ENCODE measurements at regions not wholly inside any gene's neighbourhood (a gene's known extent, or its start where the extent isn't known, plus 50 kb on each side); places are given as distances from the start of the nearest gene placed in this dataset.
"Not testable (repeated sequence)": the region's sequence is repeated elsewhere in the genome, so short reads cannot be mapped to it uniquely, and the experiment has no call there.

DNA sequence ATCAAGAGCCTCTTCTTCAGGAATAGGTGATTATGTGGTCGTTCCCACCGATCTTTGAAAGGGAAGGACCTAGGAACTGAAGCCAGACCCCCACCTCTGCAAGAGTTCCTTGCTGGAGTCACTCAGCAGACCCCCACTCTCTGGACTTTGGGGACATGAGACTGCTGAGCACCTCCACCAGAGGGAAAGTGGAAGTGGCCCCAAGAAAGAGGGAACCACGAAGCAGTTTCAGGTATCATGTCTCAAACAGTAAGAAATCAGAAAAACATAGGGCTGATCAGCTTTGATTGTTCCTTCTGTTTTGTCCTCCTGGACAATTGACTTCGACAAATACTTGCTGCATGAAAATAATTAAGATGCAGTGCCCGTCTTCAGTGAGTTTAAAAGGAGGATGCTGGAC is 84.2 kb upstream of the ADORA2B start:
- not testable (repeated sequence) for TF ChIP-seq POLR2AphosphoS5, POLR2A, EP300 (IDR thresholded peaks at IDR 0.05)

All from upper lobe of left lung (tissue), 4 donors.